GM18511 (cell line): ENCODE measurements at regions not wholly inside any gene's neighbourhood (a gene's known extent, or its start where the extent isn't known, plus 50 kb on each side); places are given as distances from the start of the nearest gene placed in this dataset.
"Not testable (repeated sequence)": the region's sequence is repeated elsewhere in the genome, so short reads cannot be mapped to it uniquely, and the experiment has no call there.

ENCODE experiments used
- ATAC-seq: cut with Tn5 transposase; IDR thresholded peaks from one replicate; pipeline ENCODE4 v1.9.1; 2021; ENCODE audit warnings: mild to moderate bottlenecking, moderate library complexity; ENCODE audit not compliant: unreplicated experiment

DNA sequence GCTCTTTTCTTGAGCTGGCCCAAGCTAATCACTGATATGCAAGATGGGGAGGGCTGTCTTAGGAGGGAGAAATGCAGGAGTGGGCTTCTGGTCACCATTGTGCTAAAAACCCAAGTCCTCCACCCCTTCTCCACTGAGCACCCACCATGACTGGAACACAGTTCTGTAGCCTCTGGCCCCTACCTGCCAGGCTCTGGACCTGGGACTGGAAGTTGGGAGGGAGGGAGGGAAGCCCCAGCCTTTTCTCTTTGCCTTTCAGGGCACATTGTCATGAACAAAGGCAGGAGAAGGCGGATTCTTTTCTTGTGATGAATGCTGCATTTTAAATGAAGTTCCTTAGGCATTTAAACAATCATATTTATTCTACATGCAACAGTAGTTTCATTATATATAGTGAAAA, 559.1 kb upstream of the TRPC7 start:
- no peak for ATAC-seq

GRCh38 chr5:136910625-136911024, 545.3 kb upstream of the TRPC7 start:
- ATAC-seq: no peak

GRCh38 chr5:136909906-136910305, 544.6 kb upstream of the TRPC7 start:
- no peak for ATAC-seq

DNA sequence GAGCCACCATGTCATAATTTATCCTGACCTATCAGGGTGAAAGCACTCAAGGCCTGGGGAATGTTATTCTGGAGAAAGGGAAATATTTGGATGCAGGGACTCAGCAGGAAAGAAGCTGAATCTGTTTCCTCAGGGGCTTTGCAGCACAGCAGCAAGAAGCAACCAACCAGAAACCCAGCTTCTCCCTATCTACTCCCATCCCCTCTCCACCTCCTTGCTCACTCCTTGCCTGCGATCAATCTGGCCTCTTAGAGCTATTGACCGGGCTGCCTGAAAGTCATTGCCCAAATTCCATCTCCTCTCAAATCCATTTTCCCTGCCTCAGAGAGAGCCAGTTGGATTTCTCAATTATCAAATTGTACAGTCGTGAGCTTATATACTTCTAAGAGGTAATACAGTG, 542.0 kb upstream of the TRPC7 start:
- ATAC-seq: no peak

GRCh38 chr5:136906545-136906944, 541.2 kb upstream of the TRPC7 start:
- ATAC-seq: no peak

GRCh38 chr5:136905571-136905970, 540.2 kb upstream of the TRPC7 start:
- no peak for ATAC-seq

DNA sequence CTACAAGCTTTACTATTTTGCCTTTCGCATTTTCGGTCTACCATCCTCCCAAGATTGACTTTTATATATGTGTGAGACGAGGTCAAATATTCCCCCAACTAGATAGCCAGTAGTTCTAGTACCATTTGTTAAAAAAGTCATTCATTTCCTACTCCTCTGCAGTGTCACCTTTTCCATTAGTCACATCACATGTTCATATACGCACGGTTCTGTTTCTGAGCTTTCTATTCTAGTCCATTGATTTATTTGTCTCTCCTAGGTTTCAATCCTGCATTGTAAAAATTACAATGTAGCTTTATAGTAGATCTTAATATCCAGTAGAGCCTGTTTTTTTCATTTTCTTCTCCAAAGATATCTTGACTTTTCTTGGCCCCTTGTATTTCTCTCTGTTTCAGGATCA, 528.7 kb upstream of the TRPC7 start:
- no peak for ATAC-seq

GRCh38 chr5:136892000-136892399, 526.7 kb upstream of the TRPC7 start:
- no peak for ATAC-seq

DNA sequence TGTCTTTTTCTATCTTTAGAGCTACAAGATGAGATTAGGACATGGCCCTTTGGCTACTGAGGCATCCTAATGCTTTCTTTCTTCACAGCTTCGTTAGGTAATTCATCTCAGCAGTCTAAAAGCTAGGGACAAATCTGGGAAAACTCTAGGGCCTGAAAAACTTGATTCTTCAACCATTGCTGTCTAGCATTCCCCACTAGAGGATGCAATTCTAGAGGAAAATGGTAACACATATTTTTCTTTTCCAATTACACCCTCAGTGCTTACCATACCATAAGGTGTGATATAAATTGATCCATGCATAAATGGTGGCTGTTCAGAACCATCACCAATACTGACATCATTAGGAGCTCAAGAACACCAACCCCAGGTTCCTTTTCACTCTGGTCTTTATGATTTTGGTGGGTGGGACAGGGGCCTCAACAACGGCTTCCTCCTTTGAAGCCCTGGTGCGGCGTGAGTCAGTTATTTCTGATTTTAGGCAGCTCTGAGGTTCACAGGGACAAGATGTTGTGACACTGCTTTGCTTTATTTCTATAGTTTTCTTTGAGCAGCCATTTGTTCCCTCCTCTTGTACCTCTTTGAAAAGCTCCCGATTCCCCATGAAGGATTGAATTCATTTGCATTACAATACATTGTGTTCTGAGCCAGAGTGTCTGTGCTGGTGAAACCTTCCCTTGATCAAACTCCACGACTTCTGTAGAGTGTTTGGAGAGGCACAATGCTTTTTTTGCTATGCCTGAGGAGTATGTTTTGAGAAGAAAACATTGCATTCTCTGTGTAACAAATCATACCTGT, 526.0 kb upstream of the TRPC7 start:
- no peak for ATAC-seq

DNA sequence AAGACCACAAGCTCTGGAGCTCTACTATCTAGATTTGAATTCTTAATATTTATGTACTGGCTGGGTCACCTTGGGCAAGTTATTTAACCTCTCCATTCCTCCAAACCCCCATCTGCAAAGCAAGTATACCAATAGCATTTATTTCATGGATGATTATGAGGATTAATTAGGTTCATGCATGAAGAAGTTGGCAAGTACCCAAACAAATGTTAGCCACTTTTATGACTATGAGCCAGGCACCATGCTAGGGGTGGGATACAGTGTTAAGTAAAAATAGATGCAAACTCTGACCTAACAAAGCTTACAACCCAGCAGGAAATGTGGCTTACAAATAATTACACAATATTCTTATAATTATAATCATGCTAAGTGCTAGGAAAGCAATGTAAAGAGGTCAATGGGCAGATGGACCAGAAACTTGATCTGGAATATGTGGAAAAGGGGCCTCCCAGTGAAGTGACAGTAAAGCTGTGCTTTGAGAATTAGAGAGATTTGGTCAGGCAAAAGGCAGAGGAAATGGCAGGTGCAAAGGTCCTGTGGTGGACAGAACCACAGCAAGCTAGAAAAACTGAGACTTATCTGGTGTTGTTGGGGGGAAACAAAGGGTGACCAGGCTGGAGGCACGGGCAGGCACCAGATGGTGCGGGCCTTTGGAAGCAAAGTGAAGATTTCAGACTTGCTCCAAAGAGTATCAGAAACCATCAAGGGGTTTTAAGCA, 525.2 kb upstream of the TRPC7 start:
- no peak for ATAC-seq

DNA sequence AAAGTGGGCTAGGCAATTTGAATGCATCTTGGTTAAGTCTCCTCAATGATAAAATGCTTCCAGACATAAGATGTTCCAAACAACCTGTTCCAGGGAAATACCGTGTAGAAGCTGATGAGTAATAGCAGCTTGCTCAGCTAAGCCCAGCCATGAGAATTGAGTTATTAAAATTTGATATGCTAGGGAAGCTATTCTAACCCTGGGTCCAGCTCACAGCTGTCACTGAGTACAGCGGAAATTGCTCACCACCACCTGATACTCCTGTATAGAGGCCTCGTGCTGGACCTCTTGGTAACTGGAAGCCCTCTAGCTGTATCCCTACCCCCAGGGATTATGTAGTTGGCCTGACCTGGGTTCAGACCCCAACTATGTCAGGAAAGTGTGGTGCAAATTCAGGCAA, 521.3 kb upstream of the TRPC7 start:
- no peak for ATAC-seq

GRCh38 chr5:136864960-136865359, 499.6 kb upstream of the TRPC7 start:
- no peak for ATAC-seq

DNA sequence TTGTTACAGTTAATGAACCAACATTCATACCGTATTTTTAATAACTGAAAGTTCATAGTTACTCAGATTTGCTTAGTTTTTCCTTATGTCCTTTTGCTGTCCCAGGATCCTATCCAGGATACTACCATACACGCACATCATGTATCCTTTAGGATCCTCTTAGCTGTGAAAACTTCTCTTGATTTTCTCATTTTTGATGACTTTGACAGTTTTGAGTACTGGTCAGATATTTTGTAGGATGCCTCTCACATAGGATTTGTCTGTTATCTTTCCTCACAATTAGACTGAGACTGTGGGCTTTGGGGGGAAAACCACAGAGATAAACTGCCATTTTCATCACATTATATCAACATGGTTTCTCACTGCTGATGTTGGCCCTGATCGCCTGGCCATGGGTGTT, 491.3 kb upstream of the TRPC7 start:
- no peak for ATAC-seq

GRCh38 chr5:136853971-136854370, 488.6 kb upstream of the TRPC7 start:
- ATAC-seq: no peak

DNA sequence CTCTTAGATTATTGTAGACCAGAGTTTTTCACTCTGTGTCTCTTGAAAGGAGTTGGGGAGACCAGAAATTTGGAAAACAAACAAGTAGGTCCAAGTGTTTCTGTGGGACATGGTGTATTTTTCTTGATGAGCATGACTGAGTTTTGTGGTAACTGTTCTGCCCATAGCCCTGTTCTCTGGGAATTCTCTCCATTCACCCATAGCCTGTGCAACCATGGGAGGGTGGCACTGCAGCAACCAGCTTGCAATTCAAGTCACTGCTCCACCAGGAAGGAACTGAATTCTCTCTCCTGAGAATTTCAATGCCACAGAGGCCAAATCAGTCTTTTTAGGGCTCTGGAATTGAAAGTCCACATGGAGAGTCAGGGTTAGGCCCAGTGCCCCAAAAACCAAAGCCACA, 475.3 kb upstream of the TRPC7 start:
- no peak for ATAC-seq

- ATAC-seq: no peak
Measured at GRCh38 chr5:136836093-136836492, 470.7 kb upstream of the TRPC7 start.

DNA sequence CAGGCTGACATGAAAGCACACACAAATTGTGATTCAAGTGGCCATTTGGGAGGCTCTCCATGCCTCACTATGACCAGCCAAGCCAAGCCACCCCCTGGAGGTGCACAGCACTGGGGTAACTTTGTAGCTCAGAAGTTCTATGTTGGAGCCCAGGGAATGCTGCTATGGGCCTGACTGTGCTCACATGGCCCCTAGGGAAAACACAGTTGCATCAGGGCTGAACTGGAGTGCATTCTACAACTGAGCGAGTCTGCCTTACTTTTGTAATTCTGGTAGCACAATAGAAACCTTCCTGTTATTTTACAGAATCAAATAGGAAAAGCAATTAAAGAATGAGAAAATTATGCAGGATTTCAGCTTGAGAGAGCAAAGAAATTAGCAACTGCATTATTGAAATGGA, 455.5 kb upstream of the TRPC7 start:
- no peak for ATAC-seq

DNA sequence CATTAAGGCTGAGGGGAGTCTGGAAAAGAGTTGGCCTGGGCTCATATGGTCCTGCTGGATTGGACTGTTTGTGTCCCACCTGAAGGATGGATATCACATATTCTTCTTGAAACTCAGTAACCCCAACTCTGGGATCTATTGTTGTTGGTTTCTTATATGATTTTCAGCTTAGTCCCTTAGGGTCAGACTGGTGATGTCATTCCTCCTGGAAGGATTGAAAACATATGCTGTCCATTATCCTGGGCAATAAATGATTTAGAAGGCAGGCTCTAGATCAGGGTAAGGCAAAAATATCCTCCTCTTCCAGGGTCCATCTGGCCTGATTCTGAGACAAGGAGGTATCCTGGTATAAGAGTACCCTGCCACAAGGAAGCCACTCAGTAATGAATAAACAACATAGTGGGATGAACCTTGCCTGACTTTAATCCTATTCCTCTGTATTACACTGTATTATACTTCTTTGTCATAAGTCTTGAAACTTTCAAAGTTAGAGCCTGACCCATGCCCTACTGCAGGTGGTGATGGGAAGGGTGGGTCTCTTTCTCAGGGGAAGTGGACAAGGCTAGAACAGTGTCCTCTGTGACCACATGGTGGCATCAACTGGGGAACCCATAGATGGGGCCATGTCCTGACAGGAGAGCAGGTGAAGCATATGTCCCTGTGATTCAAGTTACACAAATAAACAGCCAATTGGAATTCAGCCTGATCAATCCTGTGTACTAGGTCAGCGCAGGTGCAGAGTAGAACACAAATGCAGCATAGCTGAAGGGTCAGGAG, 454.4 kb upstream of the TRPC7 start:
- no peak for ATAC-seq

- ATAC-seq: no peak
Measured at GRCh38 chr5:136816327-136816726, 451.0 kb upstream of the TRPC7 start.

GRCh38 chr5:136814619-136815378, 449.5 kb upstream of the TRPC7 start:
- no peak for ATAC-seq

GRCh38 chr5:136812270-136812669, 446.9 kb upstream of the TRPC7 start:
- not testable (repeated sequence) for ATAC-seq
